H1 (cell line): ENCODE measurements at regions not wholly inside any gene's neighbourhood (a gene's known extent, or its start where the extent isn't known, plus 50 kb on each side); places are given as distances from the start of the nearest gene placed in this dataset.

Experiments
- CHD1 ChIP-seq: IDR thresholded peaks from 2 replicates; pipeline ENCODE4 v1.6.1; 2012; ENCODE audit warnings: low read depth, low read length, improper control_type of control experiment
- CHD7 ChIP-seq: fragments of 300-600 bp; sonication (generic); IDR thresholded peaks from 2 replicates; pipeline ENCODE4 v1.7.1; 2012; ENCODE audit warnings: low read length, moderate library complexity, mild to moderate bottlenecking, inconsistent platforms; ENCODE audit not compliant: insufficient replicate concordance
- CTBP2 ChIP-seq: IDR thresholded peaks from 2 replicates; pipeline ENCODE4 v1.7.0; 2011; ENCODE audit warnings: borderline replicate concordance, mild to moderate bottlenecking, moderate library complexity, mixed read lengths, low read length; ENCODE audit not compliant: insufficient read depth, insufficient read length
- JUND ChIP-seq: IDR thresholded peaks from 2 replicates; pipeline ENCODE4 v1.6.1; 2011; ENCODE audit warnings: mild to moderate bottlenecking, improper control_type of control experiment, low read length
- PHF8 ChIP-seq: fragments of 200-600 bp; sonication (generic); conservative IDR thresholded peaks from 2 replicates; pipeline ENCODE4 v1.7.1; 2012; ENCODE audit warnings: low read depth, mild to moderate bottlenecking, inconsistent platforms, low read length, moderate library complexity
- RXRA ChIP-seq: IDR thresholded peaks from 2 replicates; pipeline ENCODE4 v1.6.1; 2011; ENCODE audit warnings: low read depth, mild to moderate bottlenecking, low read length, moderate library complexity; ENCODE audit not compliant: insufficient read depth
- SUZ12 ChIP-seq: fragments of 200-600 bp; sonication (generic); IDR thresholded peaks from 2 replicates; pipeline ENCODE4 v1.6.1; 2012; ENCODE audit warnings: mild to moderate bottlenecking, inconsistent platforms, low read length, moderate library complexity, mixed read lengths
- TEAD4 ChIP-seq: IDR thresholded peaks from 2 replicates; pipeline ENCODE4 v1.6.1; 2012; ENCODE audit warnings: low read depth, low read length, inconsistent platforms, mixed read lengths

GRCh38 chr3:33936171-33936920, 137.9 kb downstream of the PDCD6IP start (continued):
- TF ChIP-seq CHD7 (no peak), PHF8 (no peak), RXRA (no peak), JUND (no peak), SUZ12 (no peak), CHD1 (no peak), TEAD4 (no peak), CTBP2 (no peak)
- TF ChIP-seq, all 59 proteins: peak for 0
